Neuron (in vitro differentiated cells): ENCODE measurements at regions not wholly inside any gene's neighbourhood (a gene's known extent, or its start where the extent isn't known, plus 50 kb on each side); places are given as distances from the start of the nearest gene placed in this dataset.

Experiments
- H2AFZ ChIP-seq: one replicate; pipeline ENCODE4 v1.6.1; 2013; ENCODE audit warnings: low read depth, mild to moderate bottlenecking, inconsistent platforms, low read length, moderate library complexity
- H3K27me3 ChIP-seq: one replicate; pipeline ENCODE4 v1.6.1; 2013; ENCODE audit warnings: low read length; ENCODE audit not compliant: insufficient read depth
- H3K36me3 ChIP-seq: one replicate; pipeline ENCODE4 v1.6.1; 2013; ENCODE audit warnings: low read length; ENCODE audit not compliant: insufficient read depth
- H3K4me1 ChIP-seq: one replicate; pipeline ENCODE4 v1.6.1; 2013; ENCODE audit warnings: low read length; ENCODE audit not compliant: insufficient read depth
- H3K4me3 ChIP-seq: 2 replicates; pipeline ENCODE4 v1.5.1; 2013; ENCODE audit warnings: mild to moderate bottlenecking, low read length, moderate library complexity
- H3K9me3 ChIP-seq: one replicate; pipeline ENCODE4 v1.6.1; 2013; ENCODE audit warnings: low read length

GRCh38 chr11:108994887-108995286 is 330.0 kb downstream of the DDX10 start:
- Histone ChIP-seq H3K4me1 (no peaks in the 10 kb centered on the region), H3K4me3 (no peak overlapping the region), H3K36me3 (no peaks in the 10 kb centered on the region), H2AFZ (no peak overlapping the region), H3K27me3 (no peaks in the 10 kb centered on the region), H3K9me3 (no peaks in the 10 kb centered on the region)

GRCh38 chr11:108997826-108998225 is 333.0 kb downstream of the DDX10 start:
- Histone ChIP-seq H3K36me3 (no peaks in the 10 kb centered on the region), H3K4me3 (no peak overlapping the region), H2AFZ (no peak overlapping the region), H3K27me3 (no peaks in the 10 kb centered on the region), H3K4me1 (no peaks in the 10 kb centered on the region), H3K9me3 (no peaks in the 10 kb centered on the region)

GRCh38 chr11:109000531-109000930 is 335.7 kb downstream of the DDX10 start:
- no peak overlapping the region for H2AFZ ChIP-seq
- no peaks in the 10 kb centered on the region for H3K36me3 ChIP-seq
- no peaks in the 10 kb centered on the region for H3K4me1 ChIP-seq
- H3K4me3 ChIP-seq: no peak overlapping the region
- H3K9me3 ChIP-seq: no peaks in the 10 kb centered on the region
- no peaks in the 10 kb centered on the region for H3K27me3 ChIP-seq

DNA sequence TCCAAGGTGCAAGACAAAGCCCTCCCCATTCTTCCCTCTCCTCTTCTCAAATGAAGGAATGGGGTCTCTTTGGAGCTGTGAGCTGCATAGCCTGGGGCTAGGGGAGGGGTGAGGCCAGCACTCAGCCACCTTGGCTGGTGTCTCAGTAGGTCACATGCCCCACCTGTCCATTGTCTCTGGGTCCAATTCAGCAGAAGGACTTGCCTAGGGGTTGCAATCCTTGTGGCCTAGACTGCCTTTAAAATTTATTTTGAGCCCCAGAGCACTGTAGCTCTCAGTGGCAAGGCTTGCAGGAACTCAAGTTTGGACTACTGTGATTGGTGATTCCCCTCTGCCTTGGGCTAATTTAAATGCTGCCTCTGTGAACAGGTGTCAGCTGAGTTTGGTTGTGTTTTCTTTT is 336.7 kb downstream of the DDX10 start:
- Histone ChIP-seq H3K4me1 (no peaks in the 10 kb centered on the region), H3K27me3 (no peaks in the 10 kb centered on the region), H3K36me3 (no peaks in the 10 kb centered on the region), H3K9me3 (no peaks in the 10 kb centered on the region), H2AFZ (no peak overlapping the region), H3K4me3 (no peak overlapping the region)

GRCh38 chr11:109012991-109013390 is 348.1 kb downstream of the DDX10 start:
- no peaks in the 10 kb centered on the region for H3K4me1 ChIP-seq
- no peak overlapping the region for H2AFZ ChIP-seq
- no peak overlapping the region for H3K4me3 ChIP-seq
- no peaks in the 10 kb centered on the region for H3K27me3 ChIP-seq
- no peaks in the 10 kb centered on the region for H3K9me3 ChIP-seq
- no peaks in the 10 kb centered on the region for H3K36me3 ChIP-seq

GRCh38 chr11:109015283-109015682 is 350.4 kb downstream of the DDX10 start:
- no peak overlapping the region for H2AFZ ChIP-seq
- no peaks in the 10 kb centered on the region for H3K9me3 ChIP-seq
- no peak overlapping the region for H3K4me3 ChIP-seq
- no peaks in the 10 kb centered on the region for H3K36me3 ChIP-seq
- H3K4me1 ChIP-seq: no peaks in the 10 kb centered on the region
- H3K27me3 ChIP-seq: no peaks in the 10 kb centered on the region

GRCh38 chr11:109016724-109017123 is 351.9 kb downstream of the DDX10 start:
- Histone ChIP-seq H3K27me3 (no peaks in the 10 kb centered on the region), H3K4me3 (no peak overlapping the region), H3K36me3 (no peaks in the 10 kb centered on the region), H3K4me1 (no peaks in the 10 kb centered on the region), H3K9me3 (no peaks in the 10 kb centered on the region), H2AFZ (no peak overlapping the region)

- Histone ChIP-seq H3K36me3 (no peaks in the 10 kb centered on the region), H3K9me3 (no peaks in the 10 kb centered on the region), H3K4me3 (no peak overlapping the region), H3K27me3 (no peaks in the 10 kb centered on the region), H3K4me1 (no peaks in the 10 kb centered on the region), H2AFZ (no peak overlapping the region)
Observed at GRCh38 chr11:109017489-109017888, 352.6 kb downstream of the DDX10 start.

DNA sequence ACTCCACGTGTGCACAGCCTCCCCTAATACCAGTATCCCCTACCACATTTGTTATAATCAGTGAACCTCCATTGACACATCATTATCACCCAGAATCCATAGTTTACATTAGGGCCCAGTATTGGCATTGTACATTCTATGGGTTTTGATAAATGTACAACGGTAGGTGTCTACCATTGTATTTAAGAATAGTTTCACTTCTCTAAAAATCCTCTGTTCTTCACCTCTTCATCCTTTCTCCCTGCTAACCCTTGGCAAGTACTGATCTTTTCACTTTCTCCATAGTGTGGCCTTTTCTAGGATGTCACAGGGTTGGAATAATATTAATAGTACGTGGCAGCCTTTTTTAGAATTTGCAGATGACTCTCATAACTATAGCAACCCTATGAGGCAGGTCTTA is 353.8 kb downstream of the DDX10 start:
- no peaks in the 10 kb centered on the region for H3K36me3 ChIP-seq
- no peak overlapping the region for H2AFZ ChIP-seq
- no peak overlapping the region for H3K4me3 ChIP-seq
- no peaks in the 10 kb centered on the region for H3K9me3 ChIP-seq
- H3K27me3 ChIP-seq: no peaks in the 10 kb centered on the region
- H3K4me1 ChIP-seq: no peaks in the 10 kb centered on the region

GRCh38 chr11:109019342-109019936 is 354.6 kb downstream of the DDX10 start:
- Histone ChIP-seq H3K4me1 (no peaks in the 10 kb centered on the region), H3K27me3 (no peaks in the 10 kb centered on the region), H2AFZ (no peak overlapping the region), H3K4me3 (no peak overlapping the region), H3K9me3 (no peaks in the 10 kb centered on the region), H3K36me3 (no peaks in the 10 kb centered on the region)

GRCh38 chr11:109023036-109023435 is 358.2 kb downstream of the DDX10 start:
- Histone ChIP-seq H3K27me3 (no peaks in the 10 kb centered on the region), H3K4me1 (no peaks in the 10 kb centered on the region), H3K9me3 (no peaks in the 10 kb centered on the region), H3K36me3 (no peaks in the 10 kb centered on the region), H2AFZ (no peak overlapping the region), H3K4me3 (no peak overlapping the region)

GRCh38 chr11:109026891-109027489 is 362.1 kb downstream of the DDX10 start:
- Histone ChIP-seq H3K36me3 (no peaks in the 10 kb centered on the region), H3K4me1 (no peaks in the 10 kb centered on the region), H3K27me3 (no peaks in the 10 kb centered on the region), H2AFZ (no peak overlapping the region), H3K4me3 (no peak overlapping the region), H3K9me3 (no peaks in the 10 kb centered on the region)

DNA sequence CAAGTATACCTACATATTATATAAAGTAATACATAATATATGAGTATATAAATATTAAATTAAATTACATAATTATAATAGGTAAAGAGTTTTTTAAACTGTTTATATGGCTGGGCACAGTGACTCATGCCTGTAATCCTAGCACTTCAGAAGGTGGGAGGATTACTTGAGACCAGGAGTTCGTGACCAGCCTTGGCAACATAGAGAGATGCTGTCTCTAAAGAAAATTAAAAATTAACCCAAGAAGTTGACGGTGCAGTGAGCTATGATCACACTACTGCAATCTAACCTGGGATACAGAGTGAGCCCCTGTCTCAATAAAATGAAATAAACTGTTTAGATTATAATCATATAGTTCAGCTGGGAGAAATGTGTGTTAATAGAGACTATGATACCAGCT is 363.0 kb downstream of the DDX10 start:
- H3K4me1 ChIP-seq: no peaks in the 10 kb centered on the region
- H3K4me3 ChIP-seq: no peak overlapping the region
- no peak overlapping the region for H2AFZ ChIP-seq
- H3K9me3 ChIP-seq: no peaks in the 10 kb centered on the region
- no peaks in the 10 kb centered on the region for H3K36me3 ChIP-seq
- H3K27me3 ChIP-seq: no peaks in the 10 kb centered on the region

- no peak overlapping the region for H2AFZ ChIP-seq
- no peaks in the 10 kb centered on the region for H3K4me1 ChIP-seq
- H3K9me3 ChIP-seq: no peaks in the 10 kb centered on the region
- H3K27me3 ChIP-seq: no peaks in the 10 kb centered on the region
- no peaks in the 10 kb centered on the region for H3K36me3 ChIP-seq
- no peak overlapping the region for H3K4me3 ChIP-seq
Observed at GRCh38 chr11:109029927-109030326, 365.1 kb downstream of the DDX10 start.
